GM21619 (cell line): ENCODE measurements at regions not wholly inside any gene's neighbourhood (a gene's known extent, or its start where the extent isn't known, plus 50 kb on each side); places are given as distances from the start of the nearest gene placed in this dataset.
"Not testable (repeated sequence)": the region's sequence is repeated elsewhere in the genome, so short reads cannot be mapped to it uniquely, and the experiment has no call there.

Experiments
- ATAC-seq: cut with Tn5 transposase; IDR thresholded peaks from one replicate; pipeline ENCODE4 v1.9.1; 2021; ENCODE audit not compliant: unreplicated experiment

DNA sequence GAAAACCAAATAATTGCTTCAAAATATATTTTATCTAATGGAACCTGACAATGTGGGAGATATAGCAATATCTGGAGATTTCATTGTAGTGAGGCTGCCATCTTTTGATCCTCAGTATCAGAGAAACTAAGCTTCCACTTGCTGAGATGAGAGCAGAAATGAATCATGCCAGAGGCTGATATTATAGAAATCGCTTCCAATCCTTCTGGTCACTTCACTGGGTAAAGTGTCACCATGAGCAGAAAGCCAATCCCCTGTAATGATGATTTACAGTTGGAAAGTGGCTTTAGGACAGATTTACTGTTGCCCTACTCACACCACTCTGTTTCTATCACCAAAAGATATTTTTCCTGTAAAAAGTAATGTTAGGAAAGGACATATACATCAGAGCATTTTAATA is 365.0 kb upstream of the VRK2 start:
- ATAC-seq = no peak

DNA sequence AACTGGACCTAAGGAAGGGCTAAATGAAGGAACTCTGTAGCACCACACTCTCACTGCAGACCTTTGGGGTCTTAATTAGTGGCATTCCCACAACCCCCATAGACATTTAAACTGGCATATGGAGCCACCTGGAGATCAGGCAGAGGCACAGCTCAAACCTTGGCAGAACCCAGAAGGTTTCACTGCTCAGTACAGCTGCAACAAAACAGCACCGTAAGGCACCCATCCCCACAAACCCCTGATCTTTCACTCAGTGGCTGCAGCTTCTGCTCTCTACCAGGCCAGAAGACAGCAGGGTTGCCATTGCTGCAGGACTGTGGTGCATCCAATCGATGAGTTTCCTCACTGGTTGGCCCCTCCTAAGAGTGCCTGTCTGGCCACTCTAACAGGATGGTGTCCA is 361.6 kb upstream of the VRK2 start:
- no peak for ATAC-seq

DNA sequence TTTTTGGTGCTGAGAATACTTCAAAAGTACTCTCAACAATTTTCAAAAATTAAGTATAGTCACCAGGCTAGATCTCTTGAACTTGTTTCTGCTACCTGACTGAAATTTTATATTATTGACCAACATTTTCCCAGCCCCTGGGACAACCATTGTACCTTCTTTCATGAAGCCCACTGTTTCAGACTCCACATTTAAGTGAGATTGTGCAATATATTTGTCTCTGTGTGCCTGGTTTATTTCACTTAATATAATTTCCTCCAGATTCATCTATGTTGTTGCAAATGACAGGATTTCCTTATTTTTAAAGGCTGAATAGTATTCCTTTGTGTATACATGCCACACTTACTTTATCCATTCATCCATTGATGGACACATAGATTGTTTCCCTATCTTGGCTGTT is 354.2 kb upstream of the VRK2 start:
- ATAC-seq = no peak

DNA sequence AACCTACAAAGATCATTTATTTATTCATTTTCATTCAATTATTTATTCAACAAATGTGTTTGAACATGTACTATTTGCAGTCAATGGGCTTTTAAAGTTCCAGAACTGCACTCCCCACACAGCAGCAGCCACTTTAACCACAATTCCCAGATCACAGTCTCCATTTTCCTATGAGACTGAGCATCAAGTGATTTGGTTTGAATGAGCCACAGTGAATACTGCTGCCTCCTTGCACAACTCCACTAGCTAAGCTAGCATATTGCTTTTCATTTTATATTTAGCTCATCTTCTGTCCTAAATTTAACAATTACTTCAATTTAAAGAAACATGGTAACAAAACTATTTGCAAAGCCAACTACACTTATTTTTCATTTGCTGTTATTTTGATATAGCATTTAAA is 353.4 kb upstream of the VRK2 start:
- ATAC-seq = no peak

DNA sequence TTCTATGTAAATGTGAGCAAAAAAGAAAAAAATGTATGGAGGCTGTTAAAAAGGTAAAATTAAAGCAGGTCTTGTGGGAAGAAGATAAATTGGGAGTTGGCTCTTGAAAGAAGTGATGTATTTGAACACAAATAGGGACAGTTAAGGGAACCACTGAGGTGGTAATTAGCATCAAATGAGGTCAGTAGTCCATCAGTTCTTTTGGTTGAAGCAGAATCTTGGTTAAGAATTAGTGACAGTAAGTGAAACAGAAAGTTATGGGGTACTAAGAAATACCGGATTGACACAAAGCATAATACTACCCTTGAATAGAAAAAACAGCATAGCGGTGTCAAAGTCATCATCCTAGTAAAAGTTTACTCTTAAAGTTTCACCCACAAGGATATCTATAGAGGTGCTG is 352.6 kb upstream of the VRK2 start:
- ATAC-seq = no peak

DNA sequence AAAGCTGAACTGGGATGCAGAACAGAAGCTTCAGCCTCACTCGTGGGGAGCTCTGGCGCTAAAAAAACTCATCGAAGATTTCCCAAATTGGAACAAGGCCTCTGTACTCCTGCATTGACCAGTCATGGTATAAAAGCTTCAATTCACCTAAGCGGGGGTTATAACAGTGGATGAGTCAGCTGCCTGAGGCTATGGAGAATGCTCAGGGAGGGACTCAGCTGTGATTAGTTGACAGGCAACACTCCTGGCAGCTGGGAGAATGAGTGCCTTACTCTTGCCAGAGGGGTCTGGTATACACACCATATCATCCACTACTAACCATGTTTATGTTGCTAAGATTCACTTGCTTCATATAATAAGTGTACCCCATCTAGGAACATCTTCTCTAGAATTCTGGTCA is 350.6 kb upstream of the VRK2 start:
- no peak for ATAC-seq

DNA sequence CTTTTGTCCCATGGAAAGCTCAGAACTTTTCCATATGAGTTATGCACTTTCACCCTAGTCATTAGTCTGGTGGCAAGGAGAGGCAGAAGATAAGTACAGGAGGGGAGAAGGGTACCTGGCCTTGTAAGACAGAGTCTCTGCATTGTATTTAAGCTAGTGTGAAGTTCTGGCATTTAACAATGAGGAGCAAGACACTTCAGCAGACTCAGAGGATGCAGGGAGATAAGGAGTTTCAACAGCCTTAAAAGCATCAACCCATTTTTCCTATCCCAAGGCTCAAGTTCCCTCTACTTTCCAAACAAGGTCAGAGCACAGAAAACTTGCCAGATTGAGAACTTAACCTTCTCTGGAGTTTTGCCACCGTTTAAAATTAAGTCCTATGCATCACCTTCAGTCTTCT is 348.2 kb upstream of the VRK2 start:
- ATAC-seq = no peak

DNA sequence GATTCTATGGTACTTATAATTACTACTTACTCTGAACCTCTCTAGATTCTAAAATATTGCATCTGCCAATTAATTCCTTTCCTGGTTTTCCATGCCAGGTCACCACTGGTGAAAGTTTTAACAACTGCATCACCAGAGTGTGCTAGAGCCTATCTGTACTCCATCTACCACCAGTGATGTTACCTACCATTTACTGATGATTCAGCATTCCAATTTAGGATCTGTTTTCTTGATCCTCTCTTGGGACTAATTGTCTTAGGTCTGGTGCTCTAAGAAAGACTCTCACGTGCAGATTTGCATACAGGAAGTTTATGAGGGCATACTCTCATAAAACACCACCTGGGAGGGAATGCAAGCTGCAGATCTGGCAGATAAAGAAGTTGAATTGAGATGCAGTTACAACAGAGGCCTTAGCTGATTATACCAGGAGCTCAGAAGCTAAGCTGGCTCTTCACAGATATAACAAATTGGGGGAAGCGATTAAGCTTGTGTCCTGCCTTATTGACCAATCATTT is 347.6 kb upstream of the VRK2 start:
- ATAC-seq = no peak

DNA sequence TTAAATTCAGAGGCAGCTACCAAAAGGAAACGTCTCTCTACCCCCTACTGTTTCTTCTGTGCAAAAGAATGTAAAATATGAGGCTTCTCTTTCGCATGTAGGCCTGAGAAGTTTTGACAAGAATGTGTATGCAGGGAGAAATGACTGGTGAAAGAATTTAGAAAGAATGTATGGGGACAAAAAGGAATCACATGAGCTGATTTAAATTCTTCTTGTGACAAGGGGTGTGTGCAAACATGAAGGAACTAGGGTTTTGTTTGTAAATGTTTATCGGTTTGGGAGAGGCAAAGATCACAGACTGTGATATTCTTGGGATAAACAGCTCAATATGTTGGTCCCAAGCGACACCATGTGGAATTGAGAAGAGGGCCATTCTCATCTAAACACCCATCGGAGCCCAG is 345.2 kb upstream of the VRK2 start:
- ATAC-seq = no peak

DNA sequence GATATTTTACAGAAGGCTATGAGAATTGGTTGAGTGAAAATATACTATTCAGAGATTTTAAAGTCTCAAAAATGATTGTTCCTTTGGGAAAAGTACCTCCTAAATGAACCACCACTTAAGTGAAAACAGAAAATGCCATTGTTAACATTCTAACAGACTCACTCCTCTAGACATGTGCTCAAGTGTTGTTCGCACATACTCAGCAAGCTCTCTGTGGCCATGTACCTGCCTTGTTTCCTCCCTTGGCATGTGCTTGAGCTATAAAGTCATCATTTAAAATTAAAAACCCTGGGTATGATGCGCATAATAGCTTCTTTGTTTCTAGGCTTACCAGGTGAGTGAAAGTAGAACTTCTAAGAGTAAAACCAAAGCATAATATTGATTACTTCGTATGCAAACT is 343.2 kb upstream of the VRK2 start:
- ATAC-seq = no peak

DNA sequence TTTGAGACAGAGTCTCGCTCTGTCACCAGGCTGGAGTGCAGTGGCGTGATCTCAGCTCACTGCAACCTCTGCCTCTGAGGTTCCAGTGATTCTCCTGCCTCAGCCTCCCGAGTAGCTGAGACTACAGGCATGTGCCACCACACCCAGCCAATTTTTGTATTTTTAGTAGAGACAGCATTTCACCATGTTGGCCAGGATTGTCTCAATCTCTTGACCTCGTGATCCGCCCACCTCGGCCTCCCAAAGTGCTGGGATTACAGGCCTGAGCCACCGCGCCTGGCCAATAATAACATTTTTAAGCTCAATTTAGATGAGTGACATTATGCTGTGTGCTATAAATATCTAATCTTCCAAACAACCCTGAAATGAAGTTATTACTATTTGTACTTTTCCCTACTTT is 338.8 kb upstream of the VRK2 start:
- ATAC-seq = not testable (repeated sequence)

DNA sequence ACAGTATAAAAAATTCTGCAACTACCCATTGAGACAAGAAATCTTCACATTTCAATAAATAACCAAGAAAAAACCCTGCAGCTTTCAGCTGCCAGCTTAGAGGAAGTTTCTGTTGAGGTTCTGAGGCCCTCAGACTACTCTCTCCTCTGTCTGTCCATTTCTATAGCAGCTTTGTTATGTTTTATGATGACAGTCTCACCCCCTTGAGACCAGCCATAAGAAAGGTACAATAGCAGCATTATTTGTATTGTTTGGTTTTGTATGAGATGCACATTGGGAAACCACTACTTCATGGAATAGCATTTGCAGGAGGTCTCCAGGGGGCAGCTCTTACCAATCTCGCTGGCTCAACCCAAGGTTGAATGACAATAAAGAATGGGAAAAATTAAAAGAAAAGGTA is 334.6 kb upstream of the VRK2 start:
- ATAC-seq = no peak

DNA sequence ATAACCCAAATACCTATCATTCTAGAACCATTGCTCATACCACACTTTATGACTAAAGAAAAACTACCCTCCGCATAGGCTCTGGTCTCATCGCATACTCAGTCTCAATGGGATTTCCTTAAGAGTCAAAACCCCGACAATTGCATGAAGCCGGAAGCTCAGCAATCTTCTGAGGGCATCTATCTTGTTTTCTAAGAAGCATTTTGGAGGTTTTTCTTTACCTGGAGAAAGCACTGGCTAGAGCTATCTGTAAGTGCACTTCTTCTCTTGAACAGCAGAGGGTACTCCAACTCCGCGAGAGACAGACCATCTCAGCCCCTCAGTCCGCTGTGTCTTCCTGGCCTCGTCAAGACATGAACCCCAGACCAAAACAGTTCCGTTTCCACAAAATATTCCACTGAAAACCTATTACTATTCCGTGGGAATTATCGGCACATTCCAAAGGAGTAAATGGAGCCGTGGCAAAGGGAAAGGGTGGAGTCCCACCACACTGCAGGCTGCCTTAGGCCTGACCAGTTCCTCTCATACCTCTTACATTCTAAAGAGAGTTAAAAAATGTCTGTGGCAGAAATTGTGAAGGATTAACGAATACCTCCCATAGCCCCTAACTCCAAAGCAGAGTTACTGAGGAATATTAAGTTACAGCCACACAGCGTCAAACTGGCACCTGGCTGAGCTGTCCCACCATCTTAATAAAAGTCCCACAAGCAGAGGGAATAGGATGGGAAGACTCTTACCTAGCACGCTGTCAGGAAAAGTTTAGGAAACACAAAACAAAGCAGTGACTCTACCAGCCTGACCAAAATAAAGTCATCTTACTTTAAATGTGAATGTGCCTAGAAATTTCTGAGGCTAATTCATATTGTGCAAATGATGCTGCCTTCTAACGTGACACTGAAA is 325.6 kb upstream of the VRK2 start:
- peak; percentile 99 for ATAC-seq

DNA sequence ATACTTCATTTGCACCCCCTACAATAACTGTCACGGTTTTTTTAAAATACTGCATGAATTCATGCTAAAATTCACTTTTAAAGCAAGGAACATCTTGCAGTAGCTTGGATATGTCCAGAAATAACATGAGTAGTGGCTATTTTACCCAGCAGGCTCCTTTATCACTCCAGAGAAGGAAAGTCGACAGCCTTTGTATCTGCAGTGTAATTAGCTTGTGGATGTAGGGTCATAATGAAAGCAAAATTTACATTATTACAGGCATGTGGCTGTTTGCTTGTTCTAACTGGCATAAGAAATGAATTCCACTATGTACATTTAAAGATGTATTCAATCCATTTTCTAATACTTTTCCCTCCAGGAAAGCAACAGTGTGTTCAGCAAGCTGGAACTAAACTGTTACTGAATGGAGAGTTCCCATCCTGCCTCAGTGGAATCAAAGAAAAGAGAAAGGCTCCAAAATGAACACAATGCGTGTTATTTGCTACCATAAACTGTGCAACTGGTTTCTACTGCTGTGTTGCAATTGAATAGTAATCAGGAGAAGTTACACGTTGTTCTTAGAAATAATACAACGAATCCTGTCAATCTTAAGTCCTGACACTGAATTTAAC is 321.2 kb upstream of the VRK2 start:
- no peak for ATAC-seq

DNA sequence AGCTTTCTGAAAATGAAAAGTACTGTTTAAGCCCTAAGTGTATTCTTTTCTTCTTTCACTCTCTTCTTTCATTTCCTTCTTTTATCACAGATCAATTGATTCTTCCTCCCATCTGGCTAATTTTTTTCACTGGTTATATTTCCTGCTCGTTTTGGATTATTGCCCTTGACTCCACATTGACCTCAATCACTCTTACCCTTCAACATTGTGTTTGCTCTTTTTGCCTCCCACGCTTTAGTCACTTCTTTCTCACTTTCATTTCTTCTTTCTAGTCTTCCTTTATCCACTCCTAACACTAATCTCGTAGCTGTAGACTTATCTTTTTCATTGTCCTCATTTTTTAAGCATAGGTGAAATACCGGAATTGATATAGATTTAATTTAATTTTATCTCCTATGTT is 320.3 kb upstream of the VRK2 start:
- ATAC-seq = peak; percentile 68

DNA sequence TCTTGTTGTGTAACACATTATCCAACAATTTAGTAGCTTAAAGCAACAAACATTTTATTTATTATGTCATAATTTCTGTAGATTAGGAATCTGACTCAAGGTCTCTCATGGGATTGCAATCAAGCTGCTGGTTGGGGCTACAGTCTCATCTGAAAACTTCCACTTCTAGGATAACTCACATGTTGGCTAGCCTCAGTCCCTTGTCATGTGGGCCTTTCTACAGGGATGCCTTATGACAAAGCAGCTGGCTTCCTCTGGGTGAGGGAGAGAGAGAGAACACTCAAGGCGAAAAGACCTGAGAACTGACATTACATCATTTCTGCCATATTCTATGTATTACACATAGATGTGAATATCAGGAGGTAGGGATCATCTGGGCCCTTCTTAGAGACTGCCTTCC is 317.9 kb upstream of the VRK2 start:
- no peak for ATAC-seq

DNA sequence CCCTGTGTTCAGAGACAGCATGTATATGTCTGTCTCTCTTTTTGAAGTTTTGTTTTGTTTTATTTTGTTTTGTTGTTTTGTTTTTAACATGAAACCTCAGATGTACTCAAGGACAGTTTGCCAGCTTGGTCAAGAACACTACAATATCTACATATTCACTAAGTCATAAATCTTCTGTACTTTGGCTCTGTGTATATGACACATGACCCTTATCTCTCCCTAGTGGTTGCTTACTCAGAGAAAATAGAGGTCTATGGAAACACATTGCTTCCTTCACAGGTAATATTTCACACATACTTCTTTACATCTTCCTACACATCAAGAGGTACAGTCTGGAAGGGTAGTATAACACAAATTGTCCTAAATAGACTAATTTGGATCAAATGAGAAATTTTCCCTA is 312.6 kb upstream of the VRK2 start:
- no peak for ATAC-seq

DNA sequence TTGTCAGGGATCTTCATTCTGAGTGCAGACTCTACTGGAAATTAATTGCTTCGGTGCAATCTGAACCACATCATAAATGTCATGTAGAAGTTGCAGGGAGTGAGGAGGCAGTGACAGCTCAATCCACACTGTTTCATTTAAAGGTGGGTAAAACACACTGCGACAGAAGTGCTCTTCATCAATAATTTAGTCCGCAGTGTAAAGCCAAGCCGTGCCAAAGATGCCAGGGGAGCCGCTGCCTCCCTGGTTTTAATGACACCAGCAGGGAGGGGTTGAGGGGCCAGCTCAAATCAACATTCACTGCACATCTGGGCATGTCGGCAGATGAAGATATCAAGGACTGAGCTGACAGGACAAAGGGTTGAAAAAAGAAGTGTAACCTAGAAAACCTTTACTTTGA is 305.7 kb upstream of the VRK2 start:
- ATAC-seq = no peak

DNA sequence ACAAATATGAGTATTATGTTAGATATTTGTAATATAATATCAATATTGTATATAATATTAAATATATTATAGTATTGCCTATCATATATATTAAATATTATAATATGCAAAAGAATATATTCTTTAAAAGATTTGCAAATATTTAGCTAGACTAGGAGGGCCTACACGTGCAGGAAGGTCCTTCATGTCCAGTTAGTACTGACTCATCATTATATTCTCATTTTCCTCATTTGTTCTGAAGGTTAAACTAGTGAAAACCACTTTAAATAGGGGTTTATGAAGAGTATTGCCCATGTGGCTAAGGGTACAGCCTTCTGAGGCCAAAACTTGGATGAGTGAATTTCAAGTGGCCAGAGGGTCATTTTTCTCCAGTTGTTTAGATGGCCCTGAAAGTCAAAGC is 293.0 kb upstream of the VRK2 start:
- ATAC-seq = no peak

DNA sequence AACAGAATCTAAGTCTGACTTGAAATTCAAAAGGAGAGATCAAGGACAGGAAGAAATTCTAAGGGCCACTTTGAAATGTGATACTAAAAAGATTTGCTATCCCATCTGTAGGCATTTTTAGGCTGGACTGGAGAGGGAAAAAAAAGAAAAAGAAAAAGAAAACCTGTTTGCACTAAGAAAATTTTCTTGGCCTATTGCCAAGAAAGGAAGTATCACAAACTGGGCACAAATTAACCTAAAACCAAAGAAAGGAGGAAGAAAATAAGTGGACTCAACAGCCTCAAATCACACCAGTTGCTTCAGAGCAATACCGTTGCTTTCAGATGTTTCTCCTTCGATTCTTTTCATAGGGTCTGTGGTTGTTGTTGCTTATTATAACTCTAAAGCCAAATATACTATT is 287.9 kb upstream of the VRK2 start:
- ATAC-seq = no peak

DNA sequence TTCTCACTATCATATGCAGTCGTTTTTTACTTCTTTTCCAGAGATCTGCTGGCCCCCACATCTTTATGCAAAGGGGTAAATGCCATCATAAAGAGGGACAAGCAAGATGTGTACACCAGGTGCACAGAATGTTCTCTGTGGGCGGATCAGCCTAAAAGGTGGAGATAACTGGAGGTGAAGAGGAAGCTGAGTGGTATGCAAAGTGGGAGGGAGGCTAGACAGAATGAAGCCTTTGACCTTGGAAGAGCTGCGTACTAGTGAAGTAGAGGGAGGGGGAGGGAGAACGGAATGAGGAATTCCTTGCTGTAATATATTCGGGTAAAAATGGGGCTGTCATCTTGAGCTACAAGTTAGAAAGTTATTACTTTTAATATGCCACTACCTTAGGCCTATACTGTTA is 287.5 kb upstream of the VRK2 start:
- ATAC-seq = no peak

DNA sequence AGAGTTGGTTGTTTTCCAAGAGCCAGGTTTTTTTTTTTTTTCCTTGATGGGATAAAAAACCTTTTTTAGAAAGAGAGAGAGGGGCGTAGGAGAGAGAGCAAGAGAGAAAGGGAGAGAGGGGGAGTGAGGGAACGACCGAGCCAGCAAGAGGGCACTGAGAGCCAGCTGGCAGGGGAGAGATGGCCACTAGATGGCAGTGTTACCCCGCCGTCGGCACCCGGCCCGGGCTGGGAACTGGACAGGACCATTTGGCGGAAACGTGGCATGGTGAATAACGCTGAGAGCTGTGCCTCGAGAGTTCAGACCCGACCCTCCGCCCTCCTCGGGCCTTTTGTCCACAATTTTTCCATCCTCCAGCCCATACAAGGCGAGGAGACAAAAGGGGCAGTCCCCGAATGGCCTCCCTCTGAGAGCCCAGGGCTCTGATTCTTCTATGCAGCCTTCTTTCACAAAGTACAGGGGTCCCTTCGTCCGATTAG is 286.7 kb upstream of the VRK2 start:
- ATAC-seq = peak; percentile 81
